Glutamatergic neuron (in vitro differentiated cells): ENCODE measurements at regions not wholly inside any gene's neighbourhood (a gene's known extent, or its start where the extent isn't known, plus 50 kb on each side); places are given as distances from the start of the nearest gene placed in this dataset.
"Not testable (repeated sequence)": the region's sequence is repeated elsewhere in the genome, so short reads cannot be mapped to it uniquely, and the experiment has no call there.

Source experiments
- DNase-seq: peaks from one replicate; pipeline ENCODE4 v3.0.0; 2022
- H3K27ac Mint-ChIP-seq: one replicate; pipeline ENCODE4 v1.8.0; 2020; ENCODE audit warnings: mild to moderate bottlenecking, mixed read lengths, inconsistent platforms; ENCODE audit not compliant: unreplicated experiment
- H3K27me3 Mint-ChIP-seq: one replicate; pipeline ENCODE4 v1.8.0; 2020; ENCODE audit warnings: mild to moderate bottlenecking, moderate library complexity, mixed read lengths, inconsistent platforms; ENCODE audit not compliant: unreplicated experiment
- H3K36me3 Mint-ChIP-seq: one replicate; pipeline ENCODE4 v1.8.0; 2020; ENCODE audit warnings: mild to moderate bottlenecking, mixed read lengths, inconsistent platforms; ENCODE audit not compliant: unreplicated experiment
- H3K4me1 Mint-ChIP-seq: one replicate; pipeline ENCODE4 v1.8.0; 2020; ENCODE audit warnings: mild to moderate bottlenecking, low read depth, mixed read lengths, inconsistent platforms; ENCODE audit not compliant: unreplicated experiment
- H3K4me3 Mint-ChIP-seq: one replicate; pipeline ENCODE4 v1.8.0; 2020; ENCODE audit warnings: mild to moderate bottlenecking, mixed read lengths, inconsistent platforms; ENCODE audit not compliant: unreplicated experiment
- H3K9me3 Mint-ChIP-seq: one replicate; pipeline ENCODE4 v1.8.0; 2020; ENCODE audit warnings: mild to moderate bottlenecking, moderate library complexity, mixed read lengths, inconsistent platforms; ENCODE audit not compliant: unreplicated experiment
- TF ChIP-seq, protein P1 (sequence below): fragments of 200-600 bp; sonication (generic); IDR thresholded peaks from one replicate; pipeline ENCODE4 v1.5.0; 2021; ENCODE audit not compliant: partially characterized antibody, unreplicated experiment

DNA sequence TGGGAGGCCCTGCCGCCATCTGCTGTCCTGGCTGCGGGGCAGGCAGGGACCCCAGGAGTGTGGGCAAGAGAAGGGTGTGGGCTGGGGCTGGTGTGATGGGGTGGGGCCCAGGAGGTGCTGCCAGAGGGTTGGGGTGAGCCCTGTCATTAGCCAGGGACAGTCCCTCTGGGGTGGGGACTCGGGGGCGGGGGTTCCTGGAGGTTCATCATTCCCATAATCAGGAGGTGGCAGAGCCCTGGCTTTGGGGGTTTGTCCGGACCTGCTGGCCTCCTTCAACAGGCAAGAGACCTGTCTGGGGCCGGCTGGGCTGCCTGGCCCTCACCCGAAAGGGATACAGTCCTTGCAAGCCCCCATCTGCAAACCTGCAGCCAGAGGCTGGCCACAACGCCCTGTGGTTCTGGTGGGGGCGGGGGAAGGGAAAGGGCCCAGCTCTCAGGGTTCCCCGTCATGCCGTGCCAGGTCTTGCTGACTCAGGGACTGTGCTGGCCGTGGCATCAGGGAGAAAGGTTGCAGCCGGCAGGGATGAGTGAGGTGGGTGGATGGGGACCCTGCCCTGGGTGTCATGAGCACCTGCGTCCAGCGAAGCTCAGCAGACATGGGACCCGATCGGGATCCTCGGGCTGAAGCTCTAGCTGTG lies 65.2 kb downstream of the MRPL36 start:
- DNase-seq: no peak
- no peaks in the 10 kb centered on the region for H3K4me1 Mint-ChIP-seq
- H3K9me3 Mint-ChIP-seq: peaks cover 3% of the 10 kb centered on the region
- H3K36me3 Mint-ChIP-seq: no peaks in the 10 kb centered on the region
- H3K27ac Mint-ChIP-seq: no peak overlapping the region
- no peak overlapping the region for H3K4me3 Mint-ChIP-seq
- TF ChIP-seq, protein P1, sequence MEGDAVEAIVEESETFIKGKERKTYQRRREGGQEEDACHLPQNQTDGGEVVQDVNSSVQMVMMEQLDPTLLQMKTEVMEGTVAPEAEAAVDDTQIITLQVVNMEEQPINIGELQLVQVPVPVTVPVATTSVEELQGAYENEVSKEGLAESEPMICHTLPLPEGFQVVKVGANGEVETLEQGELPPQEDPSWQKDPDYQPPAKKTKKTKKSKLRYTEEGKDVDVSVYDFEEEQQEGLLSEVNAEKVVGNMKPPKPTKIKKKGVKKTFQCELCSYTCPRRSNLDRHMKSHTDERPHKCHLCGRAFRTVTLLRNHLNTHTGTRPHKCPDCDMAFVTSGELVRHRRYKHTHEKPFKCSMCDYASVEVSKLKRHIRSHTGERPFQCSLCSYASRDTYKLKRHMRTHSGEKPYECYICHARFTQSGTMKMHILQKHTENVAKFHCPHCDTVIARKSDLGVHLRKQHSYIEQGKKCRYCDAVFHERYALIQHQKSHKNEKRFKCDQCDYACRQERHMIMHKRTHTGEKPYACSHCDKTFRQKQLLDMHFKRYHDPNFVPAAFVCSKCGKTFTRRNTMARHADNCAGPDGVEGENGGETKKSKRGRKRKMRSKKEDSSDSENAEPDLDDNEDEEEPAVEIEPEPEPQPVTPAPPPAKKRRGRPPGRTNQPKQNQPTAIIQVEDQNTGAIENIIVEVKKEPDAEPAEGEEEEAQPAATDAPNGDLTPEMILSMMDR: no peak
- peaks cover 6% of the 10 kb centered on the region for H3K27me3 Mint-ChIP-seq

- Mint-ChIP-seq H3K4me3 (no peak overlapping the region), H3K36me3 (peaks cover 1% of the 10 kb centered on the region), H3K9me3 (no peaks in the 10 kb centered on the region), H3K27ac (no peak overlapping the region), H3K27me3 (peaks cover 6% of the 10 kb centered on the region), H3K4me1 (no peaks in the 10 kb centered on the region)
- no peak for DNase-seq
- TF ChIP-seq, protein P1: no peak
Observed at GRCh38 chr5:1733369-1733768, 66.3 kb downstream of the MRPL36 start.

- TF ChIP-seq, protein P1: no peak
- Mint-ChIP-seq H3K4me1 (no peaks in the 10 kb centered on the region), H3K4me3 (no peak overlapping the region), H3K9me3 (peaks cover 4% of the 10 kb centered on the region), H3K27ac (no peak overlapping the region), H3K36me3 (peaks cover 6% of the 10 kb centered on the region), H3K27me3 (peaks cover 8% of the 10 kb centered on the region)
- DNase-seq: no peak
Observed at GRCh38 chr5:1732945-1733344, 66.7 kb downstream of the MRPL36 start.

- Mint-ChIP-seq H3K27me3 (peaks cover 9% of the 10 kb centered on the region), H3K27ac (no peak overlapping the region), H3K4me3 (no peak overlapping the region), H3K9me3 (peaks cover 5% of the 10 kb centered on the region), H3K36me3 (peaks cover 7% of the 10 kb centered on the region), H3K4me1 (no peaks in the 10 kb centered on the region)
- TF ChIP-seq, protein P1: no peak
- DNase-seq: no peak
Observed at GRCh38 chr5:1732238-1732941, 67.2 kb downstream of the MRPL36 start.

GRCh38 chr5:1731855-1732237 lies 67.8 kb downstream of the MRPL36 start:
- not testable (repeated sequence) for H3K27me3 Mint-ChIP-seq, H3K9me3 Mint-ChIP-seq, H3K4me3 Mint-ChIP-seq, DNase-seq, H3K27ac Mint-ChIP-seq, H3K4me1 Mint-ChIP-seq, H3K36me3 Mint-ChIP-seq
